SK-N-MC (cell line): ENCODE measurements at regions not wholly inside any gene's neighbourhood (a gene's known extent, or its start where the extent isn't known, plus 50 kb on each side); places are given as distances from the start of the nearest gene placed in this dataset.

Experiments
- EZH2 ChIP-seq: fragments of 200-600 bp; sonication (generic); IDR thresholded peaks from one replicate; pipeline ENCODE4 v1.6.1; 2017; ENCODE audit warnings: antibody characterized with exemption
- FOXP2 ChIP-seq: optimal IDR thresholded peaks from 2 replicates; pipeline ENCODE3; 2011; ENCODE audit warnings: mild to moderate bottlenecking, moderate library complexity; ENCODE audit not compliant: insufficient read depth; ENCODE audit errors: extremely low read length, control extremely low read depth
- POLR2AphosphoS5 ChIP-seq: IDR thresholded peaks from 2 replicates; pipeline ENCODE4 v1.6.1; 2012; ENCODE audit warnings: mild to moderate bottlenecking, low read depth, low read length, borderline replicate concordance

- TF ChIP-seq EZH2 = no peak
- no peak for TF ChIP-seq POLR2AphosphoS5
- no peak for TF ChIP-seq FOXP2
These were observed 247.9 kb upstream of the VCX3A start for GRCh38 chrX:6782831-6783230.
